Neutrophil (primary cell): ENCODE measurements at regions not wholly inside any gene's neighbourhood (a gene's known extent, or its start where the extent isn't known, plus 50 kb on each side); places are given as distances from the start of the nearest gene placed in this dataset.

Experiments
- H3K27ac ChIP-seq: fragments of 200-600 bp; sonication (generic); 2 replicates; pipeline ENCODE4 v1.5.1; 2016; ENCODE audit warnings: mild to moderate bottlenecking, moderate library complexity
- H3K27me3 ChIP-seq: fragments of 200-600 bp; sonication (generic); 2 replicates; pipeline ENCODE4 v1.6.0; 2016; ENCODE audit warnings: mild to moderate bottlenecking
- H3K36me3 ChIP-seq: fragments of 200-600 bp; sonication (generic); 2 replicates; pipeline ENCODE4 v1.5.1; 2017
- H3K4me1 ChIP-seq, 2 experiments: fragments of 200-600 bp in 1 of 2; sonication (generic) in 1 of 2; 1 replicate in 1 of 2; 2 replicates in 1 of 2; pipeline versions ENCODE4 v1.5.1 to v1.6.1; 2013 to 2016; ENCODE audit warnings: low read depth in 1 of 2, low read length in 1 of 2, mild to moderate bottlenecking in 1 of 2, moderate library complexity in 1 of 2; ENCODE audit not compliant: control insufficient read depth in 1 of 2, insufficient read depth in 1 of 2
- H3K4me3 ChIP-seq, 2 experiments: fragments of 200-600 bp in 1 of 2; sonication (generic) in 1 of 2; 1 replicate in 1 of 2; 2 replicates in 1 of 2; pipeline ENCODE4 v1.5.1; 2013 to 2016; ENCODE audit warnings: low read depth in 1 of 2, low read length in 1 of 2, mild to moderate bottlenecking in 1 of 2, moderate library complexity in 1 of 2
- H3K9me3 ChIP-seq: fragments of 200-600 bp; sonication (generic); 2 replicates; pipeline ENCODE4 v1.5.1; 2016
- CTCF ChIP-seq: fragments of 200-600 bp; sonication (generic); IDR thresholded peaks from 2 replicates; pipeline ENCODE4 v1.5.1; 2016; ENCODE audit warnings: antibody characterized with exemption

GRCh38 chr4:120353235-120353634, 286.6 kb upstream of the MAD2L1 start:
- TF ChIP-seq CTCF = no peak

GRCh38 chr4:120352739-120353138, 286.1 kb upstream of the MAD2L1 start:
- H3K4me3 ChIP-seq = no peak overlapping the region

More at GRCh38 chr4:120353235-120353634, 286.6 kb upstream of the MAD2L1 start:
- no peaks in the 10 kb centered on the region for H3K36me3 ChIP-seq
- no peaks in the 10 kb centered on the region for H3K9me3 ChIP-seq
- no peaks in the 10 kb centered on the region for H3K27me3 ChIP-seq
- H3K4me1 ChIP-seq = no peaks in the 10 kb centered on the region
- H3K27ac ChIP-seq = no peak overlapping the region
- no peak overlapping the region for H3K4me3 ChIP-seq

DNA sequence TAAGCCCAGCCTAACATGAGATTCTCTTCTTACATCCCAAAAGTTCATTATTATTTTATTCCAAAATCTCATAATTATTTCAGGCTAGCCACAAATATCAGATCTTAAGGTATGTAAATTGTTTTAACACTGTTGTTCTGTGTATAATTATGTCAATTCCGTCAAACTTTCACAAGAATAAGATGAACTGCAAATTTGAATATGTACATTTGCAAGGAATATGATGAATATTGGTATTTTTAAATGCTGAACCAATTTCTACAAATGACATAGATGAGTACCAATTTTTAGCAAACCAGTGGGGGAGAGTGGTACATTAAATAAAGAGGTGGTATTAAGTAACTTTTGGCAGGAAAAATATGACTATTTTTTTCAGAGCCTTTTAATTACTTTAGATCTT, 282.3 kb upstream of the MAD2L1 start:
- H3K27ac ChIP-seq = no peak overlapping the region
- H3K4me3 ChIP-seq = no peak overlapping the region
- no peaks in the 10 kb centered on the region for H3K27me3 ChIP-seq
- TF ChIP-seq CTCF = no peak
- H3K36me3 ChIP-seq = no peaks in the 10 kb centered on the region
- no peaks in the 10 kb centered on the region for H3K4me1 ChIP-seq
- H3K9me3 ChIP-seq = no peaks in the 10 kb centered on the region

More at GRCh38 chr4:120352739-120353138, 286.1 kb upstream of the MAD2L1 start:
- Histone ChIP-seq H3K27me3 (no peaks in the 10 kb centered on the region), H3K4me1 (no peaks in the 10 kb centered on the region), H3K9me3 (no peaks in the 10 kb centered on the region), H3K27ac (no peak overlapping the region), H3K36me3 (no peaks in the 10 kb centered on the region)
- no peak for TF ChIP-seq CTCF

GRCh38 chr4:120348521-120348920, 281.9 kb upstream of the MAD2L1 start:
- no peaks in the 10 kb centered on the region for H3K9me3 ChIP-seq
- no peak overlapping the region for H3K27ac ChIP-seq
- no peaks in the 10 kb centered on the region for H3K4me1 ChIP-seq
- no peaks in the 10 kb centered on the region for H3K36me3 ChIP-seq
- H3K4me3 ChIP-seq = no peak overlapping the region
- no peak for TF ChIP-seq CTCF
- H3K27me3 ChIP-seq = no peaks in the 10 kb centered on the region

DNA sequence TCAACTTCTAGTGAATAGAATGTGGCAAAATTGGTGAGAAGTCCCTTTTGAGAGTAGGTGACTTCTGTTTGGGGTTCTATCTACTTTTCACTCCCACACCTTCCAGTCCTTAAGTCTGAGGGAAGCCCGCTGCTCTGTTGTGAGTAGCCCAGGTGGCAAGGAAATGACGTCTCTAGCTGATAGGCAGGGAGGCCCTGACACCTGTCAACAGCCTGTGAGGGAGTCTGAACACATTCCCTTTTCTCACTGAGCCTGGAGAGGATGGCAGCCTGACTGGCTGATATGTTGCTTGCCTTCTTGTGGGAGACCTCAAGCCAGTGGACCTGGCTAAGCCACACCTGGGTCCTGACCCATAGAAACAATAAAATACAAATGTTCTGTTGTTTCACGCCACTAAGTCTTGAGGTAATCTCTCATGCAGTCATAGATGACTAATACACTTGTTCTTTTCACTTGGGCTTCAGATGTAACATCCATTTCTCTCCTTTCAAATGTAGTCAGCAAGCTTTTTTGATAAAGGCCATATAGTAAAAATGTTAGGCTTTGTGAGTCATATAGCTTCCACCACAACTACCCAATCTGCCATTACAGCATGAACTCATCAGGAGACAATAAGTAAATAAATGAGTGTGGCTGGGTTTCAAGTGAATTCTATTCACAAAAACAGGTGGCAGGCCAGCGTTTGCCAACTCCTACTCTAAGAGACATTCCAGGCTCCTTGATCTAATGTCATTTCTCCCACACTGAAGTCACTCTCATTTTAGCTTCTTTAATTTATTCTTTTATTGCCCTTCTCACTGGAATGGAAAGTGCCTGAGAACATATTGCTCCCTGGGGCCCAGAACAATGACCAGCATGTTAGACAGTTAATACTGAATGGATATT, 265.1 kb upstream of the MAD2L1 start:
- H3K27ac ChIP-seq = no peak overlapping the region
- H3K4me1 ChIP-seq = no peaks in the 10 kb centered on the region
- H3K36me3 ChIP-seq = no peaks in the 10 kb centered on the region
- H3K9me3 ChIP-seq = no peaks in the 10 kb centered on the region
- no peak overlapping the region for H3K4me3 ChIP-seq
- no peaks in the 10 kb centered on the region for H3K27me3 ChIP-seq
- TF ChIP-seq CTCF = no peak
